CD4-positive, alpha-beta memory T cell (primary cell): ENCODE measurements at regions not wholly inside any gene's neighbourhood (a gene's known extent, or its start where the extent isn't known, plus 50 kb on each side); places are given as distances from the start of the nearest gene placed in this dataset.

ENCODE experiments used
- CTCF ChIA-PET: fragments of 350-600 bp; sonication (Branson Sonifier 250); formaldehyde crosslinking; loops from one replicate; lab custom pipeline; 2021; ENCODE audit warnings: inconsistent platforms; ENCODE audit not compliant: partially characterized antibody; lab: Charles Lee
- POLR2A ChIA-PET: fragments of 350-600 bp; sonication (Branson Sonifier 250); formaldehyde crosslinking; loops from one replicate; lab custom pipeline; 2021; ENCODE audit not compliant: partially characterized antibody; lab: Charles Lee
- DNase-seq, 5 donors: peaks; one replicate each; pipeline versions ENCODE4 v3.0.0 to v3.0.0-alpha.2; 2020 to 2022; ENCODE audit warnings: mixed read lengths in 1 of 5
- H3K27ac ChIP-seq: one replicate; pipeline ENCODE4 v1.7.0; 2013; ENCODE audit warnings: low read depth, low read length
- H3K27me3 ChIP-seq: 2 replicates; pipeline ENCODE4 v1.7.0; 2013; ENCODE audit warnings: mild to moderate bottlenecking, low read length, moderate library complexity; ENCODE audit not compliant: insufficient read depth
- H3K36me3 ChIP-seq: 2 replicates; pipeline ENCODE4 v1.7.0; 2013; ENCODE audit warnings: mild to moderate bottlenecking, low read length, moderate library complexity; ENCODE audit not compliant: insufficient read depth
- H3K4me1 ChIP-seq: 2 replicates; pipeline ENCODE4 v1.7.0; 2013; ENCODE audit warnings: mild to moderate bottlenecking, low read length, moderate library complexity; ENCODE audit not compliant: insufficient read depth
- H3K4me3 ChIP-seq, 2 donors: one replicate each; pipeline ENCODE4 v1.7.0; 2013; ENCODE audit warnings: low read length in 2 of 2, mild to moderate bottlenecking in 1 of 2
- H3K9me3 ChIP-seq, 2 donors: one replicate each; pipeline ENCODE4 v1.7.0; 2013; ENCODE audit warnings: low read length in 2 of 2, control low read depth in 1 of 2; ENCODE audit not compliant: control insufficient read depth in 1 of 2
- H3K27ac Mint-ChIP-seq, 7 donors: one replicate each; pipeline ENCODE4 v1.8.0; 2020 to 2021; ENCODE audit warnings: mixed read lengths in 7 of 7, mild to moderate bottlenecking in 6 of 7, inconsistent platforms in 3 of 7, moderate library complexity in 3 of 7
- H3K27me3 Mint-ChIP-seq, 2 donors: one replicate each; pipeline ENCODE4 v1.8.0; 2020 to 2021; ENCODE audit warnings: mixed read lengths in 2 of 2
- H3K36me3 Mint-ChIP-seq, 2 donors: one replicate each; pipeline ENCODE4 v1.8.0; 2020 to 2021; ENCODE audit warnings: mixed read lengths in 2 of 2, inconsistent platforms in 1 of 2, mild to moderate bottlenecking in 1 of 2
- H3K4me1 Mint-ChIP-seq, 4 donors: one replicate each; pipeline ENCODE4 v1.8.0; 2020 to 2021; ENCODE audit warnings: mixed read lengths in 4 of 4, mild to moderate bottlenecking in 1 of 4
- H3K4me3 Mint-ChIP-seq, 8 donors: one replicate each; pipeline ENCODE4 v1.8.0; 2020 to 2021; ENCODE audit warnings: mixed read lengths in 8 of 8, mild to moderate bottlenecking in 7 of 8, moderate library complexity in 6 of 8, inconsistent platforms in 3 of 8
- H3K9me3 Mint-ChIP-seq, 8 donors: one replicate each; pipeline ENCODE4 v1.8.0; 2020 to 2021; ENCODE audit warnings: mixed read lengths in 8 of 8, mild to moderate bottlenecking in 5 of 8, inconsistent platforms in 3 of 8, moderate library complexity in 1 of 8
- intact Hi-C: fragments of 100-400 bp; cut with micrococcal nuclease; formaldehyde crosslinking; loops from one replicate; pipeline ENCODE4 v1.15.1; 2023

DNA sequence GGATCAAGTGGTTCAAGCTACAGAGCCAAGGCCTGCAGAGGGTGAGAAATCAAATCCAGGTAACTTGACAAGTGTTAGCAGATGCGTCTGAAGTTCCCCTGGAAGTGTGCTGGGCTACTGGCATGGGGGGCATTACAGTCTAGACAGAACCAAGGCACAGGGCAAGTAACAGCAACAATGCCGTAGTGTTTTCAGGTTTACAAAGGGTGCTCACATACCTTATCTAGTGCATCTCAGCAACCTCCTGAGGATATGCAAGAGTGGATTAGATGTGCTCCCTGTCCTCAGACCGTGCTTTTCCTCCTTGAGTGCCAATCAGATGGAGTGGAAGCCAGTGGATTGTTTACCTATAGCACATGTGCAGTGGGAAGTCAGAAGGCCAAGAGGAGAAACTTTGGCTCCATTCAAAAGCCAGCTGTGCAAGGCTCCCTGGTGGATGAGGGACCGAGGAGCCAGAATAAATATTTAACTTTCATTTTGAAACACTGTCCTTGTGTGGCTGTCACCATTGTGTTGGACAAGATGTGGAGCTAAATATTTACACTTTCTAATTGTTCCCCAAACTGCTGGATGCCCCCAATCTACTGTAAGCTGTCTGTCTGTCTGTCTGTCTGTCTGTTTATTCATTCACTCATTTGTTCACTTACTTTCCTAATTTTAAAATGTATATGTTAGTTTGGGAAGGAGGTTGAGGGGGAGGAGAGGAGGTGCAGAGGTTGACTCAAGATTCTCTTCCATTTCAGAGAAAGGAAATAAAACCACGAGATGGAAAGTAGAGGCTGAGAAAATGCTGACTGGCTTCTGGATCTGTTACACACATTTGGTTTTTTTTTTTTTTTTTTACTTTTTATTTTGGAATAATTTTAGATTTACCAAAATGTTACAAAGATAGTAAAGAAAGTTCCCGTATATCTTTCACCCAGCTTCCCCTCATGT, 184.0 kb upstream of the PARP11 start:
- H3K9me3 Mint-ChIP-seq, result no peaks in the 10 kb centered on the region
- CTCF ChIA-PET, result interaction anchor here (0.8 kb wide), 1 partner anchor 219 kb away, joined by 4 read pairs; no protein-coding TSS in a partner anchor
- peaks cover 0 to 8% of the 10 kb centered on the region in 2 donors for H3K36me3 Mint-ChIP-seq
- peaks cover 6% of the 10 kb centered on the region for H3K4me1 ChIP-seq
- H3K27ac ChIP-seq, result no peak overlapping the region
- no peaks in the 10 kb centered on the region for H3K9me3 ChIP-seq
- H3K36me3 ChIP-seq, result no peaks in the 10 kb centered on the region
- no peaks in the 10 kb centered on the region for H3K27me3 ChIP-seq
- H3K27me3 Mint-ChIP-seq, result no peaks in the 10 kb centered on the region
- peak overlapping the region in 3 of 7 donors; percentile 49 to 85 (median 76) for H3K27ac Mint-ChIP-seq
- peak overlapping the region in 7 of 8 donors; percentile 17 to 74 (median 41) for H3K4me3 Mint-ChIP-seq
- POLR2A ChIA-PET, result interaction anchor here (0.6 to 1.1 kb wide), 2 partner anchors 67 to 211 kb away, joined by 3 read pairs; no protein-coding TSS in a partner anchor
- no peak overlapping the region for H3K4me3 ChIP-seq
- DNase-seq, result no peak
- intact Hi-C loops, result no loop called here
- peaks cover 10 to 30% (median 17%) of the 10 kb centered on the region in 4 donors for H3K4me1 Mint-ChIP-seq

DNA sequence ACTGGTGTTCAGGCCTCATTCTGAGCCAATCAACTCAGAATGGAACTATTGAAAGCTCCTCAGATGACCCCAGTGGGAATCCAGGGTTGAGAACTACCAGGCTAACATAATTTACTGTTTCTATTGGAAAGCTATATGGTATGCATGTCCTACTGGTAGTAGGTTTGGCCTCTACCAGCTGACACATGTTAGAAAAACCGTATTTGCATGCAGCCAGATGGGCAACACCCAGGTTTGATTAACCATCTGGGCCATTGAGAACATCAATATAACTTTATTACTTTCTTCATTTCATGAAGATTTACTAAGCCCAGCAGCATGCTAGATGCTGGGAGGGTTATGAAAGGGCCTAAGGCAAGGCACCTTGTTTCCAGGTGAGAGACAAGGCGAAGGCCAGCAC, 181.4 kb upstream of the PARP11 start:
- H3K9me3 Mint-ChIP-seq, result no peaks in the 10 kb centered on the region
- peaks cover 10 to 25% (median 16%) of the 10 kb centered on the region in 4 donors for H3K4me1 Mint-ChIP-seq
- Histone ChIP-seq H3K27ac (no peak overlapping the region), H3K9me3 (no peaks in the 10 kb centered on the region), H3K36me3 (no peaks in the 10 kb centered on the region), H3K4me3 (no peak overlapping the region), H3K27me3 (no peaks in the 10 kb centered on the region), H3K4me1 (peaks cover 6% of the 10 kb centered on the region)
- DNase-seq, result no peak
- ChIA-PET CTCF (no interaction called here), POLR2A (no interaction called here)
- no peak overlapping the region for H3K27ac Mint-ChIP-seq
- peaks cover 0 to 8% of the 10 kb centered on the region in 2 donors for H3K36me3 Mint-ChIP-seq
- no peak overlapping the region for H3K4me3 Mint-ChIP-seq
- intact Hi-C loops, result no loop called here
- no peaks in the 10 kb centered on the region for H3K27me3 Mint-ChIP-seq

- Mint-ChIP-seq H3K36me3 (peaks cover 0 to 8% of the 10 kb centered on the region in 2 donors), H3K27me3 (no peaks in the 10 kb centered on the region), H3K4me1 (peaks cover 5 to 15% (median 9%) of the 10 kb centered on the region in 4 donors), H3K9me3 (no peaks in the 10 kb centered on the region), H3K27ac (peak overlapping the region in 2 of 7 donors; percentile 11 to 59), H3K4me3 (no peak overlapping the region)
- intact Hi-C loops, result no loop called here
- DNase-seq, result no peak
- POLR2A ChIA-PET, result no interaction called here
- H3K4me3 ChIP-seq, result no peak overlapping the region
- H3K27me3 ChIP-seq, result no peaks in the 10 kb centered on the region
- CTCF ChIA-PET, result no interaction called here
- H3K9me3 ChIP-seq, result no peaks in the 10 kb centered on the region
- peaks cover 6% of the 10 kb centered on the region for H3K4me1 ChIP-seq
- H3K36me3 ChIP-seq, result no peaks in the 10 kb centered on the region
- H3K27ac ChIP-seq, result no peak overlapping the region
These were observed 179.5 kb upstream of the PARP11 start for GRCh38 chr12:4052691-4053090.

- Mint-ChIP-seq H3K9me3 (no peaks in the 10 kb centered on the region), H3K27me3 (no peaks in the 10 kb centered on the region), H3K4me3 (no peak overlapping the region), H3K4me1 (peaks cover 0 to 4% (median under 1%) of the 10 kb centered on the region in 4 donors), H3K36me3 (peaks cover 0 to 6% of the 10 kb centered on the region in 2 donors), H3K27ac (no peak overlapping the region)
- intact Hi-C loops, result no loop called here
- no peak for DNase-seq
- no peaks in the 10 kb centered on the region for H3K27me3 ChIP-seq
- POLR2A ChIA-PET, result no interaction called here
- no peaks in the 10 kb centered on the region for H3K36me3 ChIP-seq
- no peak overlapping the region for H3K27ac ChIP-seq
- H3K4me1 ChIP-seq, result no peaks in the 10 kb centered on the region
- no peaks in the 10 kb centered on the region for H3K9me3 ChIP-seq
- CTCF ChIA-PET, result interaction anchor here (0.6 kb wide), 1 partner anchor 585 kb away, joined by 3 read pairs; no protein-coding TSS in a partner anchor
- no peak overlapping the region for H3K4me3 ChIP-seq
These were observed 178.4 kb upstream of the PARP11 start for GRCh38 chr12:4051596-4051995.

- intact Hi-C loops, result no loop called here
- Mint-ChIP-seq H3K4me3 (no peak overlapping the region), H3K27ac (no peak overlapping the region), H3K27me3 (no peaks in the 10 kb centered on the region), H3K4me1 (peaks cover 0 to 2% (median 0%) of the 10 kb centered on the region in 4 donors), H3K9me3 (no peaks in the 10 kb centered on the region), H3K36me3 (no peaks in the 10 kb centered on the region)
- H3K4me3 ChIP-seq, result no peak overlapping the region
- no peaks in the 10 kb centered on the region for H3K4me1 ChIP-seq
- CTCF ChIA-PET, result no interaction called here
- H3K36me3 ChIP-seq, result no peaks in the 10 kb centered on the region
- POLR2A ChIA-PET, result no interaction called here
- no peaks in the 10 kb centered on the region for H3K27me3 ChIP-seq
- no peak for DNase-seq
- no peaks in the 10 kb centered on the region for H3K9me3 ChIP-seq
- no peak overlapping the region for H3K27ac ChIP-seq
These were observed 177.1 kb upstream of the PARP11 start for GRCh38 chr12:4050340-4050739.

GRCh38 chr12:4049298-4050080, 176.3 kb upstream of the PARP11 start:
- no peaks in the 10 kb centered on the region for H3K4me1 ChIP-seq
- H3K4me1 Mint-ChIP-seq, result peaks cover 0 to 2% (median 0%) of the 10 kb centered on the region in 4 donors
- POLR2A ChIA-PET, result no interaction called here
- H3K27me3 ChIP-seq, result no peaks in the 10 kb centered on the region
- H3K4me3 Mint-ChIP-seq, result no peak overlapping the region
- H3K27ac Mint-ChIP-seq, result peak overlapping the region in 1 of 7 donors; percentile 24
- H3K36me3 ChIP-seq, result no peaks in the 10 kb centered on the region
- H3K36me3 Mint-ChIP-seq, result peaks cover 0 to 3% of the 10 kb centered on the region in 2 donors
- H3K9me3 Mint-ChIP-seq, result no peaks in the 10 kb centered on the region
- intact Hi-C loops, result no loop called here
- H3K9me3 ChIP-seq, result no peaks in the 10 kb centered on the region
- H3K27me3 Mint-ChIP-seq, result no peaks in the 10 kb centered on the region
- DNase-seq, result no peak
- no peak overlapping the region for H3K4me3 ChIP-seq
- H3K27ac ChIP-seq, result no peak overlapping the region
- CTCF ChIA-PET, result interaction anchor here (1.4 kb wide), 1 partner anchor 228 kb away, joined by 4 read pairs; no protein-coding TSS in a partner anchor

DNA sequence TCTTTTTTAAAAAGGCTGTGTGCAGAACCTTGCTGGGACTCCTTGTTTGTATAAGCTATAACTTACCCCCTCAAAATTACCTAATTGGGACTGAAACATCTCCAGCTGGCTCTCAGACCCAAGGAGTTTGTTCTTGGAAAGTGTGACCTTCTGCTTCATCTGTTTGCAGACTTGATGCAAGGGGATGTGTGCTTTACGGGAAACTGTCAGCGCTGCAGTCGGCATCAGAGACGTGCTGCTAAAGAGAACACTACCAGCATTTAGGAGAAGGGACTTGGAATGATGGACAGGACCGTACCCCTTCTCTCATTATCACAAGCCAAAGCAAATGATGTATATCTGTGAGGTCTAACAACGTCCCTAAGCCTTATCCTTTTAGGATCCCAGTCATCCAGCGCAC, 174.2 kb upstream of the PARP11 start:
- CTCF ChIA-PET, result interaction anchor here (0.8 kb wide), 1 partner anchor 162 kb away, joined by 3 read pairs; no protein-coding TSS in a partner anchor
- no peak for DNase-seq
- intact Hi-C loops, result no loop called here
- POLR2A ChIA-PET, result no interaction called here
- H3K9me3 Mint-ChIP-seq, result no peaks in the 10 kb centered on the region
- no peak overlapping the region for H3K4me3 ChIP-seq
- no peaks in the 10 kb centered on the region for H3K36me3 ChIP-seq
- H3K4me1 ChIP-seq, result no peaks in the 10 kb centered on the region
- no peak overlapping the region for H3K4me3 Mint-ChIP-seq
- H3K9me3 ChIP-seq, result no peaks in the 10 kb centered on the region
- H3K27me3 ChIP-seq, result no peaks in the 10 kb centered on the region
- H3K36me3 Mint-ChIP-seq, result peaks cover 0 to 4% of the 10 kb centered on the region in 2 donors
- H3K27ac ChIP-seq, result no peak overlapping the region
- no peaks in the 10 kb centered on the region for H3K27me3 Mint-ChIP-seq
- peaks cover 0 to 2% (median 0%) of the 10 kb centered on the region in 4 donors for H3K4me1 Mint-ChIP-seq
- H3K27ac Mint-ChIP-seq, result peak overlapping the region in 1 of 7 donors; percentile 28
